Trophoblast cell (in vitro differentiated cells and primary cell): ENCODE measurements at regions not wholly inside any gene's neighbourhood (a gene's known extent, or its start where the extent isn't known, plus 50 kb on each side); places are given as distances from the start of the nearest gene placed in this dataset.
A peak's percentile ranks its signal among the peaks of the same experiment; 100 is the strongest.
"Not testable (repeated sequence)": the region's sequence is repeated elsewhere in the genome, so short reads cannot be mapped to it uniquely, and the experiment has no call there.

ENCODE experiments used
- DNase-seq, 2 donors: peaks; one replicate each; pipeline ENCODE4 v3.0.0-alpha.2; 2016
- H2AFZ ChIP-seq: 2 replicates; pipeline ENCODE4 v1.6.1; 2013; ENCODE audit warnings: low read length, moderate library complexity, mild to moderate bottlenecking; ENCODE audit not compliant: insufficient read depth, poor library complexity
- H2AK5ac ChIP-seq: 2 replicates; pipeline ENCODE4 v1.6.1; 2013; ENCODE audit warnings: mild to moderate bottlenecking, low read length
- H2BK120ac ChIP-seq: 2 replicates; pipeline ENCODE4 v1.6.1; 2013; ENCODE audit warnings: low read length, mild to moderate bottlenecking, moderate library complexity; ENCODE audit not compliant: insufficient read depth, poor library complexity
- H2BK12ac ChIP-seq: 2 replicates; pipeline ENCODE4 v1.6.1; 2013; ENCODE audit warnings: mild to moderate bottlenecking, low read length, moderate library complexity
- H2BK5ac ChIP-seq: 2 replicates; pipeline ENCODE4 v1.6.1; 2013; ENCODE audit warnings: low read length, low read depth, moderate library complexity, mild to moderate bottlenecking; ENCODE audit not compliant: poor library complexity
- H3K14ac ChIP-seq: 2 replicates; pipeline ENCODE4 v1.6.1; 2013; ENCODE audit warnings: mild to moderate bottlenecking, low read length
- H3K18ac ChIP-seq: 2 replicates; pipeline ENCODE4 v1.6.1; 2013; ENCODE audit warnings: mild to moderate bottlenecking, low read length
- H3K23ac ChIP-seq: 2 replicates; pipeline ENCODE4 v1.6.1; 2013; ENCODE audit warnings: low read length
- H3K27ac ChIP-seq: 2 replicates; pipeline ENCODE4 v1.5.1; 2013; ENCODE audit warnings: low read depth, mild to moderate bottlenecking, inconsistent platforms, low read length, moderate library complexity
- H3K27me3 ChIP-seq: 2 replicates; pipeline ENCODE4 v1.6.1; 2013; ENCODE audit warnings: inconsistent platforms, mild to moderate bottlenecking, low read length, moderate library complexity; ENCODE audit not compliant: insufficient read depth
- H3K36me3 ChIP-seq, 2 experiments: 1 replicate in 1 of 2; 2 replicates in 1 of 2; pipeline ENCODE4 v1.6.1; 2013; ENCODE audit warnings: low read length in 2 of 2, mild to moderate bottlenecking in 2 of 2, moderate library complexity in 1 of 2; ENCODE audit not compliant: insufficient read depth in 2 of 2, control insufficient read depth in 1 of 2
- H3K4ac ChIP-seq: 2 replicates; pipeline ENCODE4 v1.6.1; 2013; ENCODE audit warnings: low read depth, mild to moderate bottlenecking, low read length, moderate library complexity
- H3K4me1 ChIP-seq, 2 experiments: 1 replicate in 1 of 2; 2 replicates in 1 of 2; pipeline ENCODE4 v1.6.1; 2013; ENCODE audit warnings: low read length in 2 of 2, mild to moderate bottlenecking in 2 of 2, moderate library complexity in 1 of 2; ENCODE audit not compliant: insufficient read depth in 2 of 2, control insufficient read depth in 1 of 2
- H3K4me2 ChIP-seq: 2 replicates; pipeline ENCODE4 v1.6.1; 2013; ENCODE audit warnings: inconsistent platforms, mild to moderate bottlenecking, low read length, moderate library complexity
- H3K4me3 ChIP-seq: 2 replicates; pipeline ENCODE4 v1.5.1; 2013; ENCODE audit warnings: mild to moderate bottlenecking, low read depth, low read length, inconsistent platforms
- H3K79me1 ChIP-seq: one replicate; pipeline ENCODE4 v1.6.1; 2013; ENCODE audit warnings: low read length
- H3K79me2 ChIP-seq: 2 replicates; pipeline ENCODE4 v1.6.1; 2013; ENCODE audit warnings: low read length, mild to moderate bottlenecking; ENCODE audit not compliant: control insufficient read depth, insufficient read depth, poor library complexity
- H3K9ac ChIP-seq: 2 replicates; pipeline ENCODE4 v1.6.1; 2013; ENCODE audit warnings: mild to moderate bottlenecking, low read length
- H3K9me3 ChIP-seq: 2 replicates; pipeline ENCODE4 v1.6.1; 2013; ENCODE audit warnings: low read depth, mild to moderate bottlenecking, control low read depth, inconsistent platforms, low read length; ENCODE audit not compliant: insufficient read depth
- H4K12ac ChIP-seq: 2 replicates; pipeline ENCODE4 v1.6.1; 2013; ENCODE audit warnings: low read depth, mild to moderate bottlenecking, low read length, moderate library complexity
- H4K8ac ChIP-seq: 2 replicates; pipeline ENCODE4 v1.6.1; 2013; ENCODE audit warnings: low read depth, mild to moderate bottlenecking, low read length, moderate library complexity
- H4K91ac ChIP-seq: one replicate; pipeline ENCODE4 v1.6.1; 2013; ENCODE audit warnings: low read depth, mild to moderate bottlenecking, low read length, moderate library complexity
- WGBS: extraction: QIAGEN DNeasy Blood & Tissue Kit; methylation state at CpG from one replicate; pipeline ENCODE4 v1.1.7; 2013; ENCODE audit warnings: missing lambda C conversion rate; ENCODE audit not compliant: insufficient read length, insufficient coverage; ENCODE audit errors: extremely low coverage; 5-methylcytosine and 5-hydroxymethylcytosine counted together

DNA sequence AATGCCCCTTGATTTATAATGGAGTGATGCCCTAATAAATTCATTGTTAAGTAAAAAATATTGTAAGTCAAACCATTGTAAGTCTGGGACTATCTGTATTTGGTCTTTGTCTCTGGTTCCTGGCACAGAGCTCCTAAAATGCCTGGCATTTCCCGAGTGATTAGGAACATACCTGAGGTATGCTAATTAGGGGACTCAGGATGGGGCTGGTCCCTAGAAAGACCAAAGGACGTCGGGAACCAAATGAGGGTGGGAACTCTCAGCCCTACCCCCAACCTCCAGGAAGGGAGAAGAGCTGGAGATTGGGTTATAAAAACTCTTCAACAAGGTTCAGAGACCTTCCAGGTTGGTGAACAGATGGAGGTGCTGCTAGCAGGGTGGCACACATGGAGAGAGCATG lies 82.6 kb upstream of the ARG1 start:
- Histone ChIP-seq H3K9me3 (no peaks in the 10 kb centered on the region), H3K27ac (no peak overlapping the region), H3K4ac (no peak overlapping the region), H3K4me1 (no peaks in the 10 kb centered on the region), H2BK120ac (no peak overlapping the region), H3K14ac (no peak overlapping the region), H3K36me3 (no peaks in the 10 kb centered on the region), H3K23ac (no peak overlapping the region), H3K79me1 (no peaks in the 10 kb centered on the region), H3K18ac (no peak overlapping the region), H2AK5ac (no peak overlapping the region), H4K12ac (no peak overlapping the region), H3K4me2 (no peak overlapping the region), H3K27me3 (no peaks in the 10 kb centered on the region), H3K9ac (no peak overlapping the region), H2BK12ac (no peak overlapping the region), H4K91ac (no peak overlapping the region), H4K8ac (no peak overlapping the region), H3K4me3 (no peak overlapping the region), H2AFZ (no peak overlapping the region), H3K79me2 (no peaks in the 10 kb centered on the region), H2BK5ac (no peak overlapping the region)
- WGBS: no CpG with 5 or more reads among the region's 3 CpGs
- DNase-seq: no peak

DNA sequence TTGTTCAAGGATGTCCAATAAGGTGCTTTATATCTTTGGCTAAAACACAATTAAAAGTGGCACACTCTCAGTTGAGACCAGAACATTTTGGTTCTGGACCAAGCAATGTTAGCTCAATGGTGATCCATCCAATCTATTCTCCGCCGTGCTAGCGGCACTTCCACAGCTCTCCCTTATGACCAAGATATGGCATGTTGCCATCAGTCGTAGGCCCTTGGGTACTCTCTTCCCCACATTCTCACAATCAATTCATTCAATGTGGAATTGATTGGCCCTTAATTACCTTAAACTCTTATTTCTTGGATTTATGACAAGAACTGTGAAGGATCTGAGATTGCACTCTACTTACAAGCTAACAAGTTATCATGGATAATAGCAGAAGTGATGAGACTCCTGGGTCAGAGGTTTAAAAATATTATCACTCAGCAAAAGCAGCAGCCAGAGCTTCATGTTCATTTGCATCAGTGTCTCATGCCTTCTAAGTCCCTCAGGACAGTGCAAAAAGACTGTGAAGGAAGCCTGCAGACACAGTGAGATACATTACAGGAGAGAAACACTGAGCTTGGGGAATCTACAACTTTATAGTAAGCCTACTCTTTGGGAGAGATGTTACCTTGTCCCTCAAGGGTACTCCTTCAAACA lies 80.0 kb upstream of the ARG1 start:
- Histone ChIP-seq H3K36me3 (no peaks in the 10 kb centered on the region), H4K8ac (no peak overlapping the region), H3K14ac (no peak overlapping the region), H4K12ac (no peak overlapping the region), H3K79me2 (no peaks in the 10 kb centered on the region), H3K4me1 (no peaks in the 10 kb centered on the region), H2AK5ac (no peak overlapping the region), H3K4me2 (no peak overlapping the region), H3K27me3 (no peaks in the 10 kb centered on the region), H2BK120ac (no peak overlapping the region), H2AFZ (no peak overlapping the region), H3K4me3 (no peak overlapping the region), H4K91ac (no peak overlapping the region), H3K18ac (no peak overlapping the region), H3K27ac (no peak overlapping the region), H3K9ac (no peak overlapping the region), H3K79me1 (no peaks in the 10 kb centered on the region), H2BK5ac (no peak overlapping the region), H3K9me3 (no peaks in the 10 kb centered on the region), H3K23ac (no peak overlapping the region), H2BK12ac (no peak overlapping the region), H3K4ac (no peak overlapping the region)
- no CpG with 5 or more reads among the region's 4 CpGs for WGBS
- no peak for DNase-seq

DNA sequence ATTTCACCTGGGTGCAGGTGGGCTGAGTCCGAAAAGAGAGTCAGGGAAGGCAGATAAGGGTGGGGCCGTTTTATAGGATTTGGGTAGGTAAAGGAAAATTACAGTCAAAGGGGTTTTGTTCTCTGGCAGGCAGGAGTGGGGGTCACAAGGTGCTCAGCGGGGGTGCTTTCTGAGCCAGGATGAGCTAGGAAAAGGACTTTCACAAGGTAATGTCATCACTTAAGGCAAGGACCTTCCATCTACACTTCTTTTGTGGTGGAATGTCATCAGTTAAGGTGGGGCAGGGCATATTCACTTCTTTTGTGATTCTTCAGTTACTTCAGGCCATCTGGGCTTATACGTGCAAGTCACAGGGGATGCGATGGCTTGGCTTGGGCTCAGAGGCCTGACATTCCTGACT lies 68.6 kb upstream of the ARG1 start:
- not testable (repeated sequence) for H3K79me1 ChIP-seq, H2AFZ ChIP-seq, H3K4me3 ChIP-seq

DNA sequence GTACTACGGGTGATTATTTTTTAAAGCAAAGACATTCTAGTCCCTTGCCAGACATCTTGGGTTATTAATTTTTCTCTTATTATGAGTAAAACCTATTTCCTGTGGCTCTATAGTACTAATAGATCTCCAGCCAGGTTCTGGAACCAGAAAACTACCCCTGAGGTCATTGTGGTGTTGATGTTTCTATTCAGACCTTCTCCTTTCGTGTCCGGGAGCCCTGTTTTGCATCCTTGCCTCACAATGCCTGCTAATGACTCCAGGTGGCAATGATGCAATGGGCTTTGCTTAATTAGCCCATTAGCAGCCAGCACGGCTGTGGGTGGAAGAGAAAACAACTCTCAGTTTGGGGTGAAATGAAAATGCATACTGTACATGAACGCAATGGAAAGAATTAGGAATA lies 62.9 kb upstream of the ARG1 start:
- Histone ChIP-seq H2BK5ac (no peak overlapping the region), H3K14ac (no peak overlapping the region), H4K8ac (no peak overlapping the region), H2AFZ (no peak overlapping the region), H3K23ac (no peak overlapping the region), H3K4me3 (no peak overlapping the region), H3K79me1 (no peaks in the 10 kb centered on the region), H4K91ac (no peak overlapping the region), H3K9ac (peak overlapping the region; percentile 5), H2BK120ac (no peak overlapping the region), H4K12ac (no peak overlapping the region), H3K36me3 (no peaks in the 10 kb centered on the region), H3K27ac (no peak overlapping the region), H2AK5ac (no peak overlapping the region), H3K18ac (no peak overlapping the region), H3K27me3 (no peaks in the 10 kb centered on the region), H3K79me2 (no peaks in the 10 kb centered on the region), H3K9me3 (peaks cover 9% of the 10 kb centered on the region), H3K4me1 (no peaks in the 10 kb centered on the region), H3K4ac (no peak overlapping the region), H2BK12ac (no peak overlapping the region), H3K4me2 (no peak overlapping the region)
- WGBS: no CpG with 5 or more reads among the region's 5 CpGs
- no peak for DNase-seq

More for the DNA sequence above, 68.6 kb upstream of the ARG1 start:
- H2BK120ac ChIP-seq, H2AK5ac ChIP-seq, H3K27me3 ChIP-seq, H3K36me3 ChIP-seq, H3K23ac ChIP-seq, H4K12ac ChIP-seq, H3K4me2 ChIP-seq, H2BK12ac ChIP-seq, H4K91ac ChIP-seq, H3K9ac ChIP-seq, H3K4ac ChIP-seq, H3K79me2 ChIP-seq, H3K18ac ChIP-seq, H3K14ac ChIP-seq, H2BK5ac ChIP-seq, H4K8ac ChIP-seq, H3K27ac ChIP-seq, H3K9me3 ChIP-seq, H3K4me1 ChIP-seq, DNase-seq: not testable (repeated sequence)
- no CpG with 5 or more reads among the region's 5 CpGs for WGBS
